CD4-positive, alpha-beta T cell (primary cell): ENCODE measurements at regions not wholly inside any gene's neighbourhood (a gene's known extent, or its start where the extent isn't known, plus 50 kb on each side); places are given as distances from the start of the nearest gene placed in this dataset.

ENCODE experiments used
- ATAC-seq: fragments of 200-7000 bp; cut with Tn5 transposase; one replicate; pipeline ENCODE4 v1.10.0; 2022; ENCODE audit warnings: mild to moderate bottlenecking; ENCODE audit not compliant: poor library complexity
- CTCF ChIA-PET: fragments of 350-600 bp; sonication (Branson Sonifier 250); formaldehyde crosslinking; loops from one replicate; lab custom pipeline; 2021; ENCODE audit warnings: antibody characterized with exemption, inconsistent platforms; lab: Charles Lee
- POLR2A ChIA-PET: fragments of 350-600 bp; sonication (Branson Sonifier 250); formaldehyde crosslinking; loops from one replicate; lab custom pipeline; 2021; ENCODE audit warnings: antibody characterized with exemption, inconsistent platforms; lab: Charles Lee
- DNase-seq, 14 experiments: peaks; one replicate each; pipeline ENCODE4 v3.0.0-alpha.2; 2013 to 2020; ENCODE audit warnings: mixed read lengths in 2 of 14
- H3K27ac ChIP-seq, 2 donors: one replicate each; pipeline versions ENCODE4 v1.5.1 to v1.7.0; 2013; ENCODE audit warnings: low read length in 2 of 2, low read depth in 1 of 2, mild to moderate bottlenecking in 1 of 2
- H3K27me3 ChIP-seq, 2 experiments: 1 replicate in 1 of 2; 2 replicates in 1 of 2; pipeline versions ENCODE4 v1.6.1 to v1.7.0; 2013; ENCODE audit warnings: low read length in 2 of 2, control low read depth in 1 of 2, mild to moderate bottlenecking in 1 of 2, moderate library complexity in 1 of 2; ENCODE audit not compliant: insufficient read depth in 2 of 2, control insufficient read depth in 1 of 2
- H3K36me3 ChIP-seq: one replicate; pipeline ENCODE4 v1.6.1; 2013; ENCODE audit warnings: low read length, control low read depth; ENCODE audit not compliant: insufficient read depth
- H3K4me1 ChIP-seq: one replicate; pipeline ENCODE4 v1.6.1; 2013; ENCODE audit warnings: low read length, control low read depth; ENCODE audit not compliant: insufficient read depth
- H3K4me3 ChIP-seq: one replicate; pipeline ENCODE4 v1.5.1; 2013; ENCODE audit warnings: mild to moderate bottlenecking, low read length, moderate library complexity
- H3K9me3 ChIP-seq, 2 experiments: 1 replicate in 1 of 2; 2 replicates in 1 of 2; pipeline versions ENCODE4 v1.6.1 to v1.7.0; 2013; ENCODE audit warnings: low read length in 2 of 2, mild to moderate bottlenecking in 2 of 2, control low read depth in 1 of 2, moderate library complexity in 1 of 2; ENCODE audit not compliant: control insufficient read depth in 1 of 2, insufficient read depth in 1 of 2
- H3K27ac Mint-ChIP-seq: one replicate; pipeline ENCODE4 v1.8.0; 2020; ENCODE audit warnings: mixed read lengths
- H3K27me3 Mint-ChIP-seq: one replicate; pipeline ENCODE4 v1.8.0; 2021; ENCODE audit warnings: mixed read lengths
- H3K36me3 Mint-ChIP-seq: one replicate; pipeline ENCODE4 v1.8.0; 2021; ENCODE audit warnings: low read depth, mixed read lengths
- H3K4me1 Mint-ChIP-seq: one replicate; pipeline ENCODE4 v1.8.0; 2021; ENCODE audit warnings: low read depth, mixed read lengths
- H3K4me3 Mint-ChIP-seq: one replicate; pipeline ENCODE4 v1.8.0; 2020; ENCODE audit warnings: mild to moderate bottlenecking, mixed read lengths
- H3K9me3 Mint-ChIP-seq: one replicate; pipeline ENCODE4 v1.8.0; 2020; ENCODE audit warnings: mixed read lengths
- intact Hi-C, 2 experiments: fragments of 100-400 bp; cut with DNase I in 1 of 2; cut with micrococcal nuclease in 1 of 2; formaldehyde crosslinking; loops; one replicate each; pipeline versions ENCODE4 v1.15.1 to v1.9.0; 2023 to 2025; cut with DNase I, micrococcal nuclease
- TF ChIP-seq, protein P1 (sequence below): fragments of 200-600 bp; IDR thresholded peaks from one replicate; pipeline ENCODE4 v1.8.0; 2022; ENCODE audit warnings: antibody characterized with exemption, mild to moderate bottlenecking

DNA sequence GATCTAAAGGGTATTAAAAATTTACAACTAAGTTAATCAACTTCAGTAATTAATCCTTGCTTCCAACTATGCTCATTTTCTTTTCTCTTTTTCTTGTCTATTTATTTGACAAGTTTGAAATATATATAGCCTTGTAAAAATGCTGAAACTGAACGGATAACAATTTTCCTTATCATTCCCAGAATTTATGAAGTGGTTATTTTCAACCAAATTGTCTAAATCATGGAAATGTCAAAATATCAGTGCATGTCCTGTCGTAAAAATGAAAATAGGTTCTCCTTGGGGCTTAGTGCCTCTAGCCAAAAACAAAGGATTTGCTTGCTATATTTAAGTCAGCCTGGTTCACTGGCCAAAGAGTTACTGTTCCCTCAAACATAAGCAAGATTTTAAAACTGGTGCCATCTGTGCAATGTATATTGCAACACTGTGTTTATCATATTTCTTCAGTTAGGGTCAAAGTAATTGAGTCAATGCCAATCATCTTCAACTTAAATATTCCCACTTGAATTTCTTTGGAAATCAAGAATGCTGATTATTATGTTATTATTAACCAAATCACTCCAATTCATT lies 798.3 kb downstream of the MAT2B start:
- H3K4me1 Mint-ChIP-seq: no peaks in the 10 kb centered on the region
- intact Hi-C loops: no loop called here
- CTCF ChIA-PET: no interaction called here

GRCh38 chr5:164306662-164307061 lies 801.2 kb downstream of the MAT2B start:
- ChIA-PET POLR2A (no interaction called here), CTCF (no interaction called here)
- Mint-ChIP-seq H3K27me3 (no peaks in the 10 kb centered on the region), H3K4me3 (no peak overlapping the region), H3K4me1 (no peaks in the 10 kb centered on the region), H3K27ac (no peak overlapping the region), H3K9me3 (peaks cover 6% of the 10 kb centered on the region), H3K36me3 (no peaks in the 10 kb centered on the region)
- H3K4me1 ChIP-seq: no peaks in the 10 kb centered on the region
- no peak overlapping the region for H3K4me3 ChIP-seq
- H3K27me3 ChIP-seq: no peaks in the 10 kb centered on the region
- H3K36me3 ChIP-seq: no peaks in the 10 kb centered on the region
- no peaks in the 10 kb centered on the region for H3K9me3 ChIP-seq
- intact Hi-C loops: no loop called here
- TF ChIP-seq, protein P1, sequence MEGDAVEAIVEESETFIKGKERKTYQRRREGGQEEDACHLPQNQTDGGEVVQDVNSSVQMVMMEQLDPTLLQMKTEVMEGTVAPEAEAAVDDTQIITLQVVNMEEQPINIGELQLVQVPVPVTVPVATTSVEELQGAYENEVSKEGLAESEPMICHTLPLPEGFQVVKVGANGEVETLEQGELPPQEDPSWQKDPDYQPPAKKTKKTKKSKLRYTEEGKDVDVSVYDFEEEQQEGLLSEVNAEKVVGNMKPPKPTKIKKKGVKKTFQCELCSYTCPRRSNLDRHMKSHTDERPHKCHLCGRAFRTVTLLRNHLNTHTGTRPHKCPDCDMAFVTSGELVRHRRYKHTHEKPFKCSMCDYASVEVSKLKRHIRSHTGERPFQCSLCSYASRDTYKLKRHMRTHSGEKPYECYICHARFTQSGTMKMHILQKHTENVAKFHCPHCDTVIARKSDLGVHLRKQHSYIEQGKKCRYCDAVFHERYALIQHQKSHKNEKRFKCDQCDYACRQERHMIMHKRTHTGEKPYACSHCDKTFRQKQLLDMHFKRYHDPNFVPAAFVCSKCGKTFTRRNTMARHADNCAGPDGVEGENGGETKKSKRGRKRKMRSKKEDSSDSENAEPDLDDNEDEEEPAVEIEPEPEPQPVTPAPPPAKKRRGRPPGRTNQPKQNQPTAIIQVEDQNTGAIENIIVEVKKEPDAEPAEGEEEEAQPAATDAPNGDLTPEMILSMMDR: no peak
- no peak overlapping the region for H3K27ac ChIP-seq
- ATAC-seq (no peak), DNase-seq (no peak)

More for the DNA sequence above, 798.3 kb downstream of the MAT2B start:
- Mint-ChIP-seq H3K27ac (no peak overlapping the region), H3K27me3 (no peaks in the 10 kb centered on the region), H3K9me3 (peaks cover 6% of the 10 kb centered on the region), H3K36me3 (no peaks in the 10 kb centered on the region), H3K4me3 (no peak overlapping the region)
- no peaks in the 10 kb centered on the region for H3K4me1 ChIP-seq
- no peaks in the 10 kb centered on the region for H3K27me3 ChIP-seq
- TF ChIP-seq, protein P1: no peak
- no peak overlapping the region for H3K4me3 ChIP-seq
- no peak overlapping the region for H3K27ac ChIP-seq
- no peaks in the 10 kb centered on the region for H3K9me3 ChIP-seq
- ATAC-seq (no peak), DNase-seq (no peak)
- H3K36me3 ChIP-seq: no peaks in the 10 kb centered on the region
- POLR2A ChIA-PET: no interaction called here

GRCh38 chr5:164312801-164313200 lies 807.4 kb downstream of the MAT2B start:
- no peak overlapping the region for H3K27ac Mint-ChIP-seq
- CTCF ChIA-PET: no interaction called here
- no peaks in the 10 kb centered on the region for H3K36me3 Mint-ChIP-seq
- intact Hi-C loops: no loop called here
- H3K4me3 Mint-ChIP-seq: no peak overlapping the region
- Histone ChIP-seq H3K9me3 (no peaks in the 10 kb centered on the region), H3K4me1 (no peaks in the 10 kb centered on the region), H3K27ac (no peak overlapping the region), H3K4me3 (no peak overlapping the region), H3K27me3 (no peaks in the 10 kb centered on the region), H3K36me3 (no peaks in the 10 kb centered on the region)
- no peaks in the 10 kb centered on the region for H3K4me1 Mint-ChIP-seq
- ATAC-seq: no peak
- DNase-seq: no peak
- TF ChIP-seq, protein P1: no peak
- peaks cover 5% of the 10 kb centered on the region for H3K9me3 Mint-ChIP-seq
- H3K27me3 Mint-ChIP-seq: no peaks in the 10 kb centered on the region
- POLR2A ChIA-PET: no interaction called here
